ENCODE measurements at regions not wholly inside any gene's neighbourhood (a gene's known extent, or its start where the extent isn't known, plus 50 kb on each side); places are given as distances from the start of the nearest gene placed in this dataset.

GRCh38 chr9:18009902-18010301 is 431.0 kb downstream of the SH3GL2 start:
- POLR2A ChIA-PET: no interaction called here
- Histone ChIP-seq H2AFZ (ENCODE audit: low read depth, low read length) (no peak overlapping the region), H3K27me3 (ENCODE audit: control insufficient read depth in 2 of 2, insufficient read depth in 2 of 2, low read length in 2 of 2) (peaks cover 4 to 5% of the 10 kb centered on the region in 2 experiments), H3K4me1 (ENCODE audit: control insufficient read depth, extremely low read depth, insufficient read depth, low read length) (no peaks in the 10 kb centered on the region), H3K9me1 (replicated peaks; ENCODE audit: control insufficient read depth, extremely low read depth, insufficient read depth, low read length) (no peaks in the 10 kb centered on the region), H3K9me3 (replicated peaks; ENCODE audit: control insufficient read depth, insufficient read depth, low read length) (no peaks in the 10 kb centered on the region), H3K4me2 (ENCODE audit: insufficient read depth, low read length) (no peak overlapping the region), H3K9ac (replicated peaks; ENCODE audit: extremely low read depth, insufficient read depth, low read length) (no peak overlapping the region), H3K4me3 (replicated peaks in 1 of 3; ENCODE audit: insufficient read depth in 1 of 3, low read depth in 1 of 3, low read length in 3 of 3) (no peak overlapping the region), H4K20me1 (replicated peaks; ENCODE audit: control insufficient read depth, extremely low read depth, insufficient read depth, low read length) (no peaks in the 10 kb centered on the region), H3K36me3 (ENCODE audit: control insufficient read depth in 2 of 2, extremely low read depth in 1 of 2, insufficient read depth in 2 of 2, low read length in 2 of 2) (no peaks in the 10 kb centered on the region), H3K79me2 (ENCODE audit: control insufficient read depth, insufficient read depth, low read length) (no peaks in the 10 kb centered on the region), H3K27ac (ENCODE audit: insufficient read depth, low read depth, low read length) (no peak overlapping the region)
- BruUV-seq (replicated peaks): no TSS peak
- no peak for TF ChIP-seq POLR2AphosphoS5 (IDR thresholded peaks at IDR 0.05; ENCODE audit: insufficient read depth, low read depth, low read length)
- TF ChIP-seq GATA2 (IDR thresholded peaks at IDR 0.05; ENCODE audit: insufficient read depth, insufficient read length, low read depth, low read length): no peak
- no peak for TF ChIP-seq MYC (IDR thresholded peaks at IDR 0.05; ENCODE audit: low read depth, low read length)
- TF ChIP-seq JUN (IDR thresholded peaks at IDR 0.05; ENCODE audit: borderline replicate concordance, insufficient read depth, insufficient read length, low read depth): no peak
- DNase-seq (ENCODE audit: low read depth, low spot score) (no peak), FAIRE-seq (no peak)
- intact Hi-C loops (cut with micrococcal nuclease): no loop called here
- CTCF ChIA-PET: interaction anchor here (1.5 kb wide), 1 partner anchor 8 kb away, joined by 3 read pairs; no protein-coding TSS in a partner anchor
- dilution Hi-C loops (cut with MboI; ENCODE audit: extremely low pct_ligation_motif_present, low sequenced_read_pairs): no loop called here

GRCh38 chr9:18010492-18010891 is 431.6 kb downstream of the SH3GL2 start:
- dilution Hi-C loops (cut with MboI; ENCODE audit: extremely low pct_ligation_motif_present, low sequenced_read_pairs) (no loop called here), intact Hi-C loops (cut with micrococcal nuclease) (no loop called here)
- BruUV-seq (replicated peaks): no TSS peak

More at GRCh38 chr9:18010492-18010891, 431.6 kb downstream of the SH3GL2 start:
- Histone ChIP-seq H3K9me1 (replicated peaks; ENCODE audit: control insufficient read depth, extremely low read depth, insufficient read depth, low read length) (no peaks in the 10 kb centered on the region), H3K27me3 (ENCODE audit: control insufficient read depth in 2 of 2, insufficient read depth in 2 of 2, low read length in 2 of 2) (peaks cover 4 to 5% of the 10 kb centered on the region in 2 experiments), H3K4me3 (replicated peaks in 1 of 3; ENCODE audit: insufficient read depth in 1 of 3, low read depth in 1 of 3, low read length in 3 of 3) (no peak overlapping the region), H3K9me3 (replicated peaks; ENCODE audit: control insufficient read depth, insufficient read depth, low read length) (no peaks in the 10 kb centered on the region), H2AFZ (ENCODE audit: low read depth, low read length) (no peak overlapping the region), H3K4me2 (ENCODE audit: insufficient read depth, low read length) (no peak overlapping the region), H3K4me1 (ENCODE audit: control insufficient read depth, extremely low read depth, insufficient read depth, low read length) (no peaks in the 10 kb centered on the region), H4K20me1 (replicated peaks; ENCODE audit: control insufficient read depth, extremely low read depth, insufficient read depth, low read length) (no peaks in the 10 kb centered on the region), H3K79me2 (ENCODE audit: control insufficient read depth, insufficient read depth, low read length) (no peaks in the 10 kb centered on the region), H3K36me3 (ENCODE audit: control insufficient read depth in 2 of 2, extremely low read depth in 1 of 2, insufficient read depth in 2 of 2, low read length in 2 of 2) (no peaks in the 10 kb centered on the region), H3K27ac (ENCODE audit: insufficient read depth, low read depth, low read length) (no peak overlapping the region), H3K9ac (replicated peaks; ENCODE audit: extremely low read depth, insufficient read depth, low read length) (no peak overlapping the region)
- TF ChIP-seq FOS (IDR thresholded peaks at IDR 0.05; ENCODE audit: borderline replicate concordance, insufficient read depth, low read length): no peak
- no peak for TF ChIP-seq MYC (IDR thresholded peaks at IDR 0.05; ENCODE audit: low read depth, low read length)
- no peak for TF ChIP-seq MAX (IDR thresholded peaks at IDR 0.05; ENCODE audit: insufficient read depth, insufficient read length)
- no peak for TF ChIP-seq POLR2AphosphoS5 (IDR thresholded peaks at IDR 0.05; ENCODE audit: insufficient read depth, low read depth, low read length)
- TF ChIP-seq GATA2 (IDR thresholded peaks at IDR 0.05; ENCODE audit: insufficient read depth, insufficient read length, low read depth, low read length): no peak
- DNase-seq (ENCODE audit: low read depth, low spot score) (no peak), FAIRE-seq (no peak)
- CTCF ChIA-PET: interaction anchor here (1.5 kb wide), 1 partner anchor 9 kb away, joined by 3 read pairs; no protein-coding TSS in a partner anchor
- POLR2A ChIA-PET: no interaction called here
